ENCODE measurements at regions not wholly inside any gene's neighbourhood (a gene's known extent, or its start where the extent isn't known, plus 50 kb on each side); places are given as distances from the start of the nearest gene placed in this dataset.
"Not testable (repeated sequence)": the region's sequence is repeated elsewhere in the genome, so short reads cannot be mapped to it uniquely, and the experiment has no call there.

DNA sequence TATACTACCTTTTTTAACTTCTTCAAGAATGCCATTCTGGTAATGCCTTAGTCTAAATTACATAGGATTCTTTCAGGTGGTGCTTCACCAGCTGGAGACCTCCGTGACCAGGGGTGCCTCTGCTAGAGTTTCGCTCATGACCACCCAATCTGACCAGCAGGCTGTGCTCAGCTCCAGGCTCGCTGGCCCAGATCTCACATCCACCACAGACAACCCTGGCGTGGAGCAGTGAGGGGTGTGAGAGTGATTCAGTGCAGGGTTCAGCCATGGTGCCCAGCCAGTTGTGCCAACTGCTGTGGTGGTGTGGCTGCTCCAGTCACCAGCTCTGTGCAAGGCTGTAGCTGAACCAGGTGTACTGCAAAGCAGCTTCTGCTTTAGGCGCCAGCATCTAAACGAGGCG, 198.6 kb downstream of the MMUT start:
- CTCF ChIA-PET = no interaction called here
- H3K27me3 Mint-ChIP-seq = no peaks in the 10 kb centered on the region
- H3K4me3 Mint-ChIP-seq = no peak overlapping the region
- H3K9me3 Mint-ChIP-seq = no peaks in the 10 kb centered on the region
- POLR2A ChIA-PET = no interaction called here
- no peak for DNase-seq
- H3K36me3 Mint-ChIP-seq = no peaks in the 10 kb centered on the region
- H3K4me1 Mint-ChIP-seq (ENCODE audit: low read depth) = no peaks in the 10 kb centered on the region
- no peak overlapping the region for H3K27ac Mint-ChIP-seq
- intact Hi-C loops (cut with micrococcal nuclease) = no loop called here

DNA sequence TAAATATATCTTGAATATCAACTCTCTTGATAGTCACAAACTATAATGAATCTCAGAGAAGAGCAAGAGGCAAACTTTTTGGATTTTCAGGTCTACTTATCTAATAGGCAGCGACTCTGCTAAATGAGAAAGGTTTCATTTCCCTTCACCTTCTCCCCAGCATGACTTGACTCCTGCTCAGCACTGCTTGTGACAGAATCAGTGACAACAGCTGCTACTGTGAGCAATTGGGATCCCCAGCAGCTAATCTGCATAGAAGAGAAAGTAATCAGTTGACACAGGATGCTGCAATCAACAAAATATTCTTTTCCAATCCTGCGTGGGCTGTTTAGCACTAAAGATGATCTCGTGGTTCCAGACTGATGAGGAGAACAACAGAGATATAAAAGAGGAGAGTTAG, 205.5 kb downstream of the MMUT start:
- H3K9me3 Mint-ChIP-seq = peaks cover 7% of the 10 kb centered on the region
- no peak for DNase-seq
- no peaks in the 10 kb centered on the region for H3K4me1 Mint-ChIP-seq (ENCODE audit: low read depth)
- intact Hi-C loops (cut with micrococcal nuclease) = no loop called here
- H3K27ac Mint-ChIP-seq = no peak overlapping the region
- H3K4me3 Mint-ChIP-seq = no peak overlapping the region
- ChIA-PET CTCF (no interaction called here), POLR2A (no interaction called here)
- H3K36me3 Mint-ChIP-seq = no peaks in the 10 kb centered on the region
- H3K27me3 Mint-ChIP-seq = no peaks in the 10 kb centered on the region

DNA sequence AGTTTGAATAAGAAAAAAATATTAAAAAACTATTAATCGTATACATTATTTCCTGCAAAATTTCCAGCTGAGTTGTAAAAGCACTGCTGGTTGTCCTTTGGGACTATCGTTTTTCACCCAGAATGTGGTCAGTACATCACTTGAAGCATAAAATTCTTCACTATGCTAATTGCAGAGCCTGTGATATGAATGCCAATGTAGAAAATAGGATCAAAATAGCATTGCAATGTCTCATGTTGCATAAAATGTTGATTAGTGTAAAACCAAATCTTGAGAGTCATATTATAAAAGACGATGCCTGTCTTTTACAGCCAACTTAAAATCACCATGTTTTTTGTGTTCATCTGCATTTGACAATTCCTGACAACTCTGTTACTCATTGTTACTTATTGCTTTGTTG, 207.7 kb downstream of the MMUT start:
- H3K9me3 Mint-ChIP-seq = peaks cover 8% of the 10 kb centered on the region
- POLR2A ChIA-PET = no interaction called here
- CTCF ChIA-PET = no interaction called here
- no peak for DNase-seq
- no peak overlapping the region for H3K4me3 Mint-ChIP-seq
- no peaks in the 10 kb centered on the region for H3K36me3 Mint-ChIP-seq
- intact Hi-C loops (cut with micrococcal nuclease) = no loop called here
- H3K27ac Mint-ChIP-seq = no peak overlapping the region
- no peaks in the 10 kb centered on the region for H3K4me1 Mint-ChIP-seq (ENCODE audit: low read depth)
- no peaks in the 10 kb centered on the region for H3K27me3 Mint-ChIP-seq

DNA sequence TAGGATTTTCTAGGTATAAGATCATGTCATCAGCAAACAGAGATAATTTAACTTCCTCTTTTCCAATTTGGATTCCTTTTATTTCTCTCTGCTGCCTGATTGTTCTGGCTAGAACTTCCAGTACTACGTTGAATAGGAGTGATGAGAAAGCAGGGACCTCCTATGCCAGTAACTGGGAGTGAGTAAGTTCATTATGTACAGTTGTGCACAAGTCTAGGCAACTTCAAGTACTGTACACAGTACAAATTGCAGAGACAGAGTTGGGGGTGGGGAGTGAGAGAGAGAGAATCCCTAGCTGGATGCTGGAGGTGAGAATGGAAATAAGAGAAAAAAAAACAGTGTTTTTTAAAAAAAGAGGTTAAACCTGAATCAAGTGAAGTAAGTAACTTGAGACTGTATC, 210.2 kb downstream of the MMUT start:
- ChIA-PET POLR2A (no interaction called here), CTCF (no interaction called here)

DNA sequence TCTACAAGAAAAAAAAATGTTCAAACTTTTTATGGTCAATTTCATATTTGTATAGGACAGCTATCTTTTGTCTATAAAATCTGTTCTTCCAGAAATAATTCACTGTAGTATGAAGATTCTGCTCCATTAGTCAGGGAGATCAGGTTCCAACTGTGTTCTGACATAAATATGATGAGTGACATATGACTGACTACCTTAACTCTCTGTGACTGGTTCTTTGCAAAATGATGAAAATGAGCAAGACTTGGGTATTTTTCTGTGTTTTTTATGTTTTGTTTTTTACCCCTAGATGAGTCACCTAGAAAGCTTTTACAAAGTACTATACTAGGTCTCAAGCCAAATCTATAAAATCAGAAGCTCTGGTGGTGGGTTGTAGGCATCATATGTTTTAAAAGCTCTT, 229.6 kb downstream of the MMUT start:
- H3K36me3 Mint-ChIP-seq = no peaks in the 10 kb centered on the region
- intact Hi-C loops (cut with micrococcal nuclease) = no loop called here
- no peak overlapping the region for H3K4me3 Mint-ChIP-seq
- H3K9me3 Mint-ChIP-seq = peaks cover 26% of the 10 kb centered on the region
- POLR2A ChIA-PET = no interaction called here
- no peak overlapping the region for H3K27ac Mint-ChIP-seq
- CTCF ChIA-PET = no interaction called here
- H3K4me1 Mint-ChIP-seq (ENCODE audit: low read depth) = no peaks in the 10 kb centered on the region
- no peak for DNase-seq
- no peaks in the 10 kb centered on the region for H3K27me3 Mint-ChIP-seq

More for the DNA sequence above, 210.2 kb downstream of the MMUT start:
- Mint-ChIP-seq H3K27me3 (no peaks in the 10 kb centered on the region), H3K27ac (no peak overlapping the region), H3K4me1 (ENCODE audit: low read depth) (no peaks in the 10 kb centered on the region), H3K36me3 (no peaks in the 10 kb centered on the region), H3K4me3 (no peak overlapping the region), H3K9me3 (peaks cover 8% of the 10 kb centered on the region)
- intact Hi-C loops (cut with micrococcal nuclease) = no loop called here
- no peak for DNase-seq

DNA sequence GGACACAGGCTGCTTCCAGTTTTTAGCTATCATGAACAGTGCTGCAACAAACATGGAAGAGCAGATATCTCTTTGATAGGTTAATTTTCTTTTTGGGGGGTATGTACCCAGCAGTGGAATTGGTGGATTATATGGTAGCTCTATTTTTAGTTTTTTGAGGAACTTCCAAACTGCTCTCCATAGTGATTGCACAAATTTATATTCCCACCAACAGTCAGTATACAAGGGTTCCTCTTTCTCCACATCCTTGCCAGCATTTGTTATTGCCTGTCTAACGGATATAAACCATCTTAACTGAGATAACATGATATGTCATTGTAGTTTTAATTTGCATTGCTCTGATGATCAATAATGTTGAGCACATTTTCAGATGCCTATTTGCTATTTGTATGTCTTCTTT, 237.6 kb downstream of the MMUT start:
- Mint-ChIP-seq H3K36me3 (no peaks in the 10 kb centered on the region), H3K27ac (no peak overlapping the region), H3K4me1 (ENCODE audit: low read depth) (no peaks in the 10 kb centered on the region), H3K9me3 (peaks cover 29% of the 10 kb centered on the region), H3K27me3 (no peaks in the 10 kb centered on the region), H3K4me3 (no peak overlapping the region)
- ChIA-PET POLR2A (no interaction called here), CTCF (no interaction called here)
- no peak for DNase-seq
- intact Hi-C loops (cut with micrococcal nuclease) = no loop called here

DNA sequence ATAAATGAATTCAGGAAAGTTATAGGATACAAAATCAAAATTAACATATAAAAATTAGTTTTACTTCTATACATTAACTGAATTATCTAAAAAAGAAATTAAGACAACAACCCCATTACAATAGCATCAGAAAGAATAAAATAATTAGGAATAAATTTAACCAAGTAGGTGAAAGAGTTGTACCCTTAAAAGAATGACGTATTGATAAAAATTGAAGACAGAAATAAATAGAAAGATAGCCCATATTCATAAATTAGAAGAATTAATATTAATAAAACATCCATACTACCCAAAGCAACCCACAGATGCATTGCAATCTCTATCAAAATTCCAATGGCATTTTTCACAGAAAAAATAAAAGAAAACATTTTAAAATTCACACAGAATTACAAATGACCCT, 242.8 kb downstream of the MMUT start:
- H3K9me3 Mint-ChIP-seq = peaks cover 15% of the 10 kb centered on the region
- H3K27ac Mint-ChIP-seq = no peak overlapping the region
- H3K4me1 Mint-ChIP-seq (ENCODE audit: low read depth) = no peaks in the 10 kb centered on the region
- intact Hi-C loops (cut with micrococcal nuclease) = no loop called here
- no peaks in the 10 kb centered on the region for H3K27me3 Mint-ChIP-seq
- ChIA-PET CTCF (no interaction called here), POLR2A (no interaction called here)
- no peak overlapping the region for H3K4me3 Mint-ChIP-seq
- no peaks in the 10 kb centered on the region for H3K36me3 Mint-ChIP-seq
- no peak for DNase-seq

DNA sequence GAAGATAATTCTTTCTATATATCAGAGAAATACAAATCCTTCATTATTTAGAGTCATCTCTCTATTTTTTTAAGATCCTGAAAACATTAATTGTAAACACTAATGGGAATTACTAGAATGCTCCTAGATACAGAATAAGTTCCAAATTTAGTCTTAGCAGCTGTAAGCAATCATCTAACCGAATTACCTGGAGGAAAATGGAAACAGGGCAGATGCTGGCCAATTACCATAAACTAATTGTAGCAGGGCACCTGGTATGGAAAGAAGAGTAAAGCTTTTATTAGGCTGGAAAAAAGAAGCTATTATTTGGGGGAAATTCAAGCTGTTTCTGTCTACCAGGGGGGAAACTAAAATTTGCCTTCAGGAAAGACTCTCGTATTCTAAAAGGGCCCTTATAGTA, 257.5 kb downstream of the MMUT start:
- ChIA-PET POLR2A (no interaction called here), CTCF (no interaction called here)
- Mint-ChIP-seq H3K9me3 (peaks cover 6% of the 10 kb centered on the region), H3K36me3 (no peaks in the 10 kb centered on the region), H3K4me1 (ENCODE audit: low read depth) (no peaks in the 10 kb centered on the region), H3K27me3 (no peaks in the 10 kb centered on the region), H3K27ac (no peak overlapping the region), H3K4me3 (no peak overlapping the region)
- intact Hi-C loops (cut with micrococcal nuclease) = no loop called here
- no peak for DNase-seq

DNA sequence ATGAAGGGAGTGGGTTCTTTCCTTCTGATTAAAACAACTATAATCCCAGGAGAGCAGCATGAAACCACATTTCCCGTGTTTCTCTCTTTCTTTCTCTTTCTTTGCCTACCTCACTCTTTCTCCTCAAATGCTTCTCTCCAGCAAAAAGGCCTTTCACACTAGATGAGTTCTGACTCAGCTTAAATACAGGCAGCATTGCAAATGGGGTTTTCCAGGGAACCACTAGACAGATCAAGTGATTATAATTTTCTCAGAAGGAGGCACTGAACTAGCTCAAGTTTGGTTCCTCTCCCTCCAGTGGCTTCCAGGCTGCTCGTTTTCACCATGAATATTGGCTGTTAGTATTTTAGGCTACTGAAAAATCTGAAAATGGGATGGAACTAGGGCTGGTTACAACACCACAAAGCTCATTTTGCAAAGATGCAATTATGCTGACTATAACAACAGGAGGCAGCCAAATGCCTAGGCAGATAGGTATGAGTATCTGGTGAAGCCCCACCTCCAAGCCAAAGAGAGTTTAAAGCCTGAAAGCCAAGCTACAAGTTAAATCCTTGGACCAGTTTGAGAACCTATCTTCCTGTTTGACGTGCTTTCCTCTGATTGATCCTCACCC, 260.0 kb downstream of the MMUT start:
- Mint-ChIP-seq H3K4me3 (no peak overlapping the region), H3K9me3 (peaks cover 4% of the 10 kb centered on the region), H3K4me1 (ENCODE audit: low read depth) (no peaks in the 10 kb centered on the region), H3K27ac (no peak overlapping the region), H3K36me3 (no peaks in the 10 kb centered on the region), H3K27me3 (no peaks in the 10 kb centered on the region)
- ChIA-PET CTCF (interaction anchor here (0.6 kb wide), 1 partner anchor 365 kb away, joined by 3 read pairs; no protein-coding TSS in a partner anchor), POLR2A (no interaction called here)
- intact Hi-C loops (cut with micrococcal nuclease) = no loop called here
- DNase-seq = no peak

DNA sequence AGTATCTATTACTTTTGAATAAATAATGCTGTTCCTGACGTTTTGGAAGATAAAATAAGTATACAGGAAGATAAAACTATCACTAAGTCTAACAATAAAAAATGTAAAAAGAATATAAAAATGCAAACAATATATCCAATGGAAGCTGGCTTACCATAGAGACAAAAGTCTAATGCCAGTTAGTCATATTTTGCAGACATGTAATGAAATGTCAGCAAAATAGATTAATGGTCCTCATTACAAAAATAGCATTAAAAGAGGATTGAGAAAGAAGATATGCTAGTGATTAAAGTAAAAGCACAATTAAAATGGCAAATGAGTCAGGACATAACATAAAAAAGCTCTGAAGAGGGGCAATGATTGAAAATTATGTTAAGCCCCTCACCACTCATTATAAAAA, 265.0 kb downstream of the MMUT start:
- intact Hi-C loops (cut with micrococcal nuclease) = loop anchor here (2.0 kb wide), 1 partner anchor 19 kb away; no protein-coding TSS in a partner anchor
- H3K4me3 Mint-ChIP-seq = no peak overlapping the region
- no peak for DNase-seq
- H3K27ac Mint-ChIP-seq = no peak overlapping the region
- ChIA-PET CTCF (no interaction called here), POLR2A (interaction anchor here (0.6 kb wide), 1 partner anchor 182 kb away, joined by 5 read pairs; no protein-coding TSS in a partner anchor)
- peaks cover 12% of the 10 kb centered on the region for H3K9me3 Mint-ChIP-seq
- no peaks in the 10 kb centered on the region for H3K4me1 Mint-ChIP-seq (ENCODE audit: low read depth)
- no peaks in the 10 kb centered on the region for H3K36me3 Mint-ChIP-seq
- no peaks in the 10 kb centered on the region for H3K27me3 Mint-ChIP-seq

DNA sequence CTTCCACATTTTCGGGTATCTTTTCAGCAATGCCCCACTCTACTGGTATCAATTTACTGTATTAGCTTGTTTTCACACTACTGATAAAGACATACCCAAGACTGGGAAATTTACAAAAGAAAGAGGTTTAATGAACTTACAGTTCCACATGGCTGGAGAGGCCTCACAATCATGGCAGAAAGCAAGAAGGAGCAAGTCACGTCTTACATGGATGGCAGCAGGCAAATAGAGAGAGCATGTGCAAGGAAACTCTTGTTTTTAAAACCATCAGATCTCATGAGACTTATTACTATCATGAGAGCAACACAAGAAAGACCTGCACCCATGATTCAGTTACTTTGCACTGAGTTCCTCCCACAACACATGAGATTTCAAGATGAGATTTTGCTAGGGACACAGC, 300.7 kb downstream of the MMUT start:
- CTCF ChIA-PET; H3K4me1 Mint-ChIP-seq (ENCODE audit: low read depth); H3K36me3 Mint-ChIP-seq; H3K27me3 Mint-ChIP-seq; H3K4me3 Mint-ChIP-seq; H3K27ac Mint-ChIP-seq; DNase-seq; POLR2A ChIA-PET; intact Hi-C loops (cut with micrococcal nuclease): not testable (repeated sequence)
- H3K9me3 Mint-ChIP-seq = peaks cover 21% of the 10 kb centered on the region

DNA sequence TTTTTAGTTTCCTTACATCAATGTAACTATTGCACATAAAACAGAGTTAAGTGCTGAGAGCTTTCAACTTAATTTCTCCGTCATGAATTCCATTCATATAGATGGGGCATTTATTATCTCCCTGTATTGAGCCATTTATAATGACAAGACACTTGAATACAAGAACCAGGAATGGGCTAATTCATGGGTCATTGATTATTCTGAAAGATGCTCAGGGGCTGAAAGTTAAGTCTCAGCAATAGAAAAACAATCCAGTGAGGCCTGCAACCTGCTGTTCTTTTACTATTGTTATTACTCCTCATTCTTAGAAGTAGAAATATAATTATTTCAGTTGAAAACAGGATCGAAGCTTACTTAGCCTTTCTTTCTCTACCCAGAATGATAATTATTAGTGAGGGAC, 307.7 kb downstream of the MMUT start:
- Mint-ChIP-seq H3K9me3 (peaks cover 6% of the 10 kb centered on the region), H3K4me3 (no peak overlapping the region), H3K36me3 (peaks cover 1% of the 10 kb centered on the region), H3K27me3 (no peaks in the 10 kb centered on the region), H3K4me1 (ENCODE audit: low read depth) (no peaks in the 10 kb centered on the region), H3K27ac (no peak overlapping the region)
- ChIA-PET CTCF (no interaction called here), POLR2A (no interaction called here)
- intact Hi-C loops (cut with micrococcal nuclease) = no loop called here
- no peak for DNase-seq

DNA sequence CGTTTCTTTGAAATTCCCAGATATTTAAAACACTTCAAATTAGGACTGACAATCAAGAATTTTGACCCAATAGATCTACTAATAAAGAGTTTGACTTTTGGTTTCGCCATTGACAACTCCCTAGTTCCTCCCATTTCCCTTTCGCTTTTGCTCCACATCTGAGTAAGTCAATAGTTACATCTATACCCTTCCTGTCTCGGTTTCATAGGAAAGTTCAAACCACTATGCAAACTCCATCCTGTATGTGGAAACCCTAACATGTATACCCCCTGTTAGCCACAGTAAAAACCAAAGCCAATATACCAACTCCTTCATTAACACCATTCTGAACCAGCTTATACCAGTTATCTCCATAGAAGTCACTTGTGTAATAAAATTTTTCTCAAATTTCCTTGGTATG, 311.1 kb downstream of the MMUT start:
- Mint-ChIP-seq H3K4me1 (ENCODE audit: low read depth) (no peaks in the 10 kb centered on the region), H3K27me3 (no peaks in the 10 kb centered on the region), H3K4me3 (no peak overlapping the region), H3K36me3 (peaks cover 1% of the 10 kb centered on the region), H3K9me3 (peaks cover 8% of the 10 kb centered on the region), H3K27ac (no peak overlapping the region)
- CTCF ChIA-PET = no interaction called here
- POLR2A ChIA-PET = no interaction called here
- intact Hi-C loops (cut with micrococcal nuclease) = no loop called here
- no peak for DNase-seq

DNA sequence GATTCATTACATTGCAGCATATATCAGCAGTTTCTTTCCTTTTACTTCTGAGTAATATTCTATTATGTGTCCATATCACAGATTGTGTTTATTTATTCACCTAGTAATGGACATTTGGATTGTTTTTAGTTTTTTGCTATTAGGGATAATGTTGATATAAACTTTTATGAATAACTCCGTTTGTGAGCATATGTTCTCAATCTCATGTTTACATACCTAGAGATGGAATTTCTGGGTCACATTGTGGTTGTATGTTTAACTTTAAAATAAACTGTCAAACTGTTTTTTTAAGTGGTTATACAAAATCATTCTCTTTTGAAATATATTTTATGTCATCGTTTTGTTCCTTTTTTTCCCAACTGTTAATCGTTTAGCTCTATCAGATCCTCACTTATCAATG, 311.6 kb downstream of the MMUT start:
- Mint-ChIP-seq H3K4me1 (ENCODE audit: low read depth) (no peaks in the 10 kb centered on the region), H3K9me3 (peaks cover 11% of the 10 kb centered on the region), H3K4me3 (no peak overlapping the region), H3K36me3 (peaks cover 1% of the 10 kb centered on the region), H3K27me3 (no peaks in the 10 kb centered on the region), H3K27ac (no peak overlapping the region)
- intact Hi-C loops (cut with micrococcal nuclease) = no loop called here
- DNase-seq = no peak
- ChIA-PET POLR2A (no interaction called here), CTCF (no interaction called here)
